ENCODE measurements at regions not wholly inside any gene's neighbourhood (a gene's known extent, or its start where the extent isn't known, plus 50 kb on each side); places are given as distances from the start of the nearest gene placed in this dataset.

- no peak for ATAC-seq (ENCODE audit: low FRiP score in 2 of 2)
- no peak for DNase-seq
- 87 to 89% methylated on average over 2 of the region's 2 CpGs for WGBS, 2 donors
- H3K27me3 ChIP-seq: no peaks in the 10 kb centered on the region
- H3K4me1 ChIP-seq: no peaks in the 10 kb centered on the region
- H3K9me3 ChIP-seq: no peaks in the 10 kb centered on the region
- H3K27ac ChIP-seq: no peak overlapping the region
- no peak overlapping the region for H3K4me3 ChIP-seq
- no peaks in the 10 kb centered on the region for H3K36me3 ChIP-seq
- TF ChIP-seq POLR2A (IDR thresholded peaks at IDR 0.05) (no peak), POLR2AphosphoS5 (IDR thresholded peaks at IDR 0.05) (no peak), CTCF (IDR thresholded peaks at IDR 0.05) (no peak), EP300 (IDR thresholded peaks at IDR 0.05) (no peak)
Measured at GRCh38 chr9:105074491-105074890, 146.5 kb upstream of the ABCA1 start.

- no peak overlapping the region for H3K27ac ChIP-seq
- no peaks in the 10 kb centered on the region for H3K36me3 ChIP-seq
- DNase-seq (no peak), ATAC-seq (ENCODE audit: low FRiP score in 2 of 2) (no peak)
- no peak overlapping the region for H3K4me3 ChIP-seq
- H3K9me3 ChIP-seq: no peaks in the 10 kb centered on the region
- H3K27me3 ChIP-seq: no peaks in the 10 kb centered on the region
- WGBS, 2 donors: 77 to 81% methylated on average over 5 of the region's 5 CpGs
- H3K4me1 ChIP-seq: no peaks in the 10 kb centered on the region
- TF ChIP-seq POLR2A (IDR thresholded peaks at IDR 0.05) (no peak), CTCF (IDR thresholded peaks at IDR 0.05) (no peak)
Measured at GRCh38 chr9:105076729-105077128, 148.8 kb upstream of the ABCA1 start.

- Histone ChIP-seq H3K4me3 (no peak overlapping the region), H3K27ac (no peak overlapping the region), H3K27me3 (no peaks in the 10 kb centered on the region), H3K9me3 (no peaks in the 10 kb centered on the region), H3K4me1 (no peaks in the 10 kb centered on the region), H3K36me3 (no peaks in the 10 kb centered on the region)
- DNase-seq: no peak
- TF ChIP-seq CTCF (IDR thresholded peaks at IDR 0.05): no peak
- no peak for TF ChIP-seq EP300 (IDR thresholded peaks at IDR 0.05)
- TF ChIP-seq POLR2A (IDR thresholded peaks at IDR 0.05): no peak
- no peak for TF ChIP-seq POLR2AphosphoS5 (IDR thresholded peaks at IDR 0.05)
- ATAC-seq (ENCODE audit: low FRiP score in 2 of 2): no peak
- 93 to 96% methylated on average over 2 of the region's 2 CpGs for WGBS, 2 donors
Measured at GRCh38 chr9:105079457-105079856, 151.5 kb upstream of the ABCA1 start.

- no peaks in the 10 kb centered on the region for H3K9me3 ChIP-seq
- WGBS, 2 donors: 79 to 80% methylated on average over 7 of the region's 7 CpGs
- H3K4me3 ChIP-seq: no peak overlapping the region
- DNase-seq (no peak), ATAC-seq (ENCODE audit: low FRiP score in 2 of 2) (no peak)
- H3K4me1 ChIP-seq: no peaks in the 10 kb centered on the region
- TF ChIP-seq CTCF (IDR thresholded peaks at IDR 0.05): no peak
- no peak for TF ChIP-seq EP300 (IDR thresholded peaks at IDR 0.05)
- no peak for TF ChIP-seq POLR2A (IDR thresholded peaks at IDR 0.05)
- TF ChIP-seq POLR2AphosphoS5 (IDR thresholded peaks at IDR 0.05): no peak
- H3K27me3 ChIP-seq: no peaks in the 10 kb centered on the region
- H3K36me3 ChIP-seq: no peaks in the 10 kb centered on the region
- H3K27ac ChIP-seq: no peak overlapping the region
Measured at GRCh38 chr9:105082843-105083242, 154.9 kb upstream of the ABCA1 start.

GRCh38 chr9:105083256-105083655, 155.3 kb upstream of the ABCA1 start:
- H3K27ac ChIP-seq: no peak overlapping the region
- no peak for ATAC-seq (ENCODE audit: low FRiP score in 2 of 2)
- no peak for DNase-seq
- no peaks in the 10 kb centered on the region for H3K4me1 ChIP-seq
- H3K36me3 ChIP-seq: no peaks in the 10 kb centered on the region
- WGBS, 2 donors: 66% methylated on average over 2 of the region's 2 CpGs
- no peak overlapping the region for H3K4me3 ChIP-seq
- TF ChIP-seq POLR2A (IDR thresholded peaks at IDR 0.05) (no peak), CTCF (IDR thresholded peaks at IDR 0.05) (no peak), EP300 (IDR thresholded peaks at IDR 0.05) (no peak), POLR2AphosphoS5 (IDR thresholded peaks at IDR 0.05) (no peak)
- no peaks in the 10 kb centered on the region for H3K27me3 ChIP-seq
- H3K9me3 ChIP-seq: no peaks in the 10 kb centered on the region

Data from upper lobe of left lung (tissue), 6 donors.